IPS-NIHi11 (cell line): ENCODE measurements at regions not wholly inside any gene's neighbourhood (a gene's known extent, or its start where the extent isn't known, plus 50 kb on each side); places are given as distances from the start of the nearest gene placed in this dataset.
"Not testable (repeated sequence)": the region's sequence is repeated elsewhere in the genome, so short reads cannot be mapped to it uniquely, and the experiment has no call there.

Source experiments
- DNase-seq: peaks from one replicate; pipeline ENCODE4 v3.0.0; 2012; ENCODE audit warnings: mixed read lengths, low spot score

DNA sequence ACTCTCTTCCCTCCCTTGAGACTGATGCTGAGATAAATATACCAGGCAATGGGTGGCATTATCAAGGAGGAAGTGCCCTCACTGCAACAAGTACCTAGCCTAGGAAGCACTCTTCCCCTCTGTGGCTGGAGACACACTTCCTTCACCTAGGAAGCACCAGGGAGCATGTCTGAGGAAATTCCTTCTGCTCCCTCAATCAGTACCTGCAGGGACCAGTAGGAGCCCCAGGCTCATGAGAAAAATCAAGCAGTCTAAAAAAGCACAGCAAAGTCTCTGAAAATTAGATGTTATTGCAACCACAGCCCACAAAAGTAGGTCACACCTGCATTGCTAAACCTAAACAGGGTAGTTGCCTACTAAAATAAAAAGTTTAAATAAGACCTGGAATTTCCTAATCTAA lies 78.2 kb upstream of the TRPM1 start:
- DNase-seq = no peak

- DNase-seq = no peak
These were observed 91.8 kb upstream of the TRPM1 start for GRCh38 chr15:31193291-31193690.

- no peak for DNase-seq
These were observed 94.3 kb upstream of the TRPM1 start for GRCh38 chr15:31195871-31196270.

- DNase-seq = peak; percentile 79
These were observed 96.2 kb upstream of the TRPM1 start for GRCh38 chr15:31197497-31198414.

DNA sequence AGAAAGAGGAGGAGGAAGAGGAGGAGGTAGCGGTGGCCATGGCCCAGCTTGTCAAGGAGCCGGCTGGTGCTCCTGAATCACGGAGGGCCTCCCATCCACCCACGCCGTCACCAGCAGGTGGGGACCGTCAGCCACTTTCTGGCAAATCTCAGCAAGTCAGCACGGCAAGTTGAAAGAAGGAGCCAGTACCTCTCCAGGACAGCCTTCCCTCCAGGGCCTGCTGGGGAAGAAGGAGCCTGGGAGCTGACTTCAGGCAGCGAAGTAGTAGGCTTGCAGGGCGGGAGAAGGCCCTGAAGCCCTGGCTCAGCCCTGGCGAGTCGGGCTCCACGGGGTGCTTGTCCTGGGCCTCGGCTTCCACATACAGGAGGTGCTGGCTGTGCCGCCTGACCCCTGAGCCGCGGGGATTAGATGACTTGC lies 99.2 kb upstream of the TRPM1 start:
- peak; percentile 78 for DNase-seq

GRCh38 chr15:31202953-31203352 lies 101.4 kb upstream of the TRPM1 start:
- DNase-seq = no peak

DNA sequence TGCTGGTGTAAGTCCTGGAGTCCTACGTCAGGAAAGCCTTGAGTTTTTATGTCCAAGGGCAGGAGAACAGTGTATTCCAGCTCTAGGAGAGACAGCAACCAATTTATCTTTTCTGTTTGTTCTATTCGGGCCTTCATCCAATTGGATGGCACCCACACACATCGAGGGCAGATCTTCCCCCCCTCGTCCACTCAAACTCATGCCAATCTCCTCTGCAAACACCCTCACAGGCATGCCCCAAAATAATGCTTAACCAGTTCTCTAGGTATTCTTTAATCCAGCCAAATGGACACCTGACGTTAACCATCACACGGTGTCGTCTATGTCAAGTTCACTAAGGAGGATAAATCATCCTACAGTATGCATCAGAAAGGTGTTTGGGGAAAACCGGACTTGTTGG lies 102.5 kb upstream of the TRPM1 start:
- no peak for DNase-seq

GRCh38 chr15:31206386-31207181 lies 105.1 kb upstream of the TRPM1 start:
- peak; percentile 46 for DNase-seq

GRCh38 chr15:31207246-31207645 lies 105.7 kb upstream of the TRPM1 start:
- no peak for DNase-seq

DNA sequence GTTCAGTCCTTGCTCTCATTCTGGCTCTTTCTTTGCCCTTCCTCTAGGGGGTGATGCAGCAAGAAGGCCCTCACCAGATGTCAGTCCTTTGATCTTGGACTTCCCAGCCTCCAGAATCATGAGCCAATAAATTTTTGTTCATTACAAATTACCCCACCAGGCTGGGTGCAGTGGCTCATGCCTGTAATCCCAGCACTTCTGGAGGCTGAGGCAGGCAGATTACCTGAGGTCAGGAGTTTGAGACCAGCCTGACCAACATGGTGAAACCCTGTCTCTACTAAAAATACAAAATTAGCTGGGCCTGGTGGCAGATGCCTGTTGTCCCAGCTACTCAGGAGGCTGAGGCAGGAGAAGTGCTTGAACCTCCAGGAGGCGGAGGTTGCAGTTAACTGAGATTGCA lies 106.3 kb upstream of the TRPM1 start:
- not testable (repeated sequence) for DNase-seq

GRCh38 chr15:31208817-31209216 lies 107.3 kb upstream of the TRPM1 start:
- no peak for DNase-seq

DNA sequence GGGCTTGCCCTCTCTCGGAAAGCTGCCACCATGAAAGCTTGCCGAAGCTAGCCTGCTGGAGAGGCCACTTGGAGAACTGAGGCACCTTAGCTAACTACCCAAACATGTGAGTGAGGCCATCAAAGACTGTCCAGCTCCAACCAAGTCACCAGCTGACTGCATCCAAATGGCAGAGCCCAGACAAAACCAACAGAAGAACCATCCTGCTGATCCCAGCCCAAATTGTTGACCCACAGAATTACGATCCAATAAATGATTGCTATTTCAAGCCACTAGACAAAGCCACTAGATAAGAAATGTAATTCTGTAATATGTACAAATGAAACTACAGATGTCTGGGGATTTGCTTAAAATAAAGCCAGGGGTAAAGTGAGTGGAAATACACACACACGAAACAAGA lies 109.8 kb upstream of the TRPM1 start:
- DNase-seq = no peak

- DNase-seq = no peak
These were observed 111.0 kb upstream of the TRPM1 start for GRCh38 chr15:31212326-31213080.

DNA sequence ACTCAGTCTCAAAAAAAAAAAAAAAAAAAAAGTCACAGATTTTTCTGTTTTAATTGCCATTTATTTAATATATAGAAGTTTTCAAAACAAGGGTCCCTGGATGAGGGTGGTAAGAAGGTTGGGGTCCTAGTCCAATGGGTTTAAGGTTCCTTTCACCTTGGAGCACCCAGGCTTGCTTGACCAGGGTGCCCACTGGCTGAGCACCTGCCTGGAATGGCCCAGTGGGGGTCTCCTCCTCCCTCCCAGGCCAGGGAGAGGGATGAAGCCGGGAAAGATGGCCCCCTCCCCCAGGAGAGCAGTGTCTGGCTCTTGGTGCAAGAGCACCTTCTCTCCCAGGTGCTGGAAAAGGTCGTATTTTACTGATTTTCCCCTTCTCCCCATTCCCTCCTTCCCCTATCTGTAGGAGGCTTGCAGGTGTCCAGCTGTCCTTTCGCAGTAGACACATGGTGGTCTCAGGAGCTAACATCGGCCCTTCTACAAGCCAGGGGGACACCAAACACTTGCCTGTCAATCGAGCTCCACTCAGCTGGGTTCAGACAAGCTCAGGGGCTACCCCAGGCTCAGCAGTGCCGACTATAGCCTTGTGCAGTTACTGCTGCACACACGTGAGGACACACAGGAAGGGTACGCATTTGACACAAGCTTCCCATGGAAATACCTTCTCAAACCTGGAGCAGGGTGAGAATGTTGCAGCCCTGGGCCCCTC lies 112.3 kb upstream of the KLF13 start:
- DNase-seq = no peak

GRCh38 chr15:31214864-31215489 lies 111.7 kb upstream of the KLF13 start:
- DNase-seq = no peak

DNA sequence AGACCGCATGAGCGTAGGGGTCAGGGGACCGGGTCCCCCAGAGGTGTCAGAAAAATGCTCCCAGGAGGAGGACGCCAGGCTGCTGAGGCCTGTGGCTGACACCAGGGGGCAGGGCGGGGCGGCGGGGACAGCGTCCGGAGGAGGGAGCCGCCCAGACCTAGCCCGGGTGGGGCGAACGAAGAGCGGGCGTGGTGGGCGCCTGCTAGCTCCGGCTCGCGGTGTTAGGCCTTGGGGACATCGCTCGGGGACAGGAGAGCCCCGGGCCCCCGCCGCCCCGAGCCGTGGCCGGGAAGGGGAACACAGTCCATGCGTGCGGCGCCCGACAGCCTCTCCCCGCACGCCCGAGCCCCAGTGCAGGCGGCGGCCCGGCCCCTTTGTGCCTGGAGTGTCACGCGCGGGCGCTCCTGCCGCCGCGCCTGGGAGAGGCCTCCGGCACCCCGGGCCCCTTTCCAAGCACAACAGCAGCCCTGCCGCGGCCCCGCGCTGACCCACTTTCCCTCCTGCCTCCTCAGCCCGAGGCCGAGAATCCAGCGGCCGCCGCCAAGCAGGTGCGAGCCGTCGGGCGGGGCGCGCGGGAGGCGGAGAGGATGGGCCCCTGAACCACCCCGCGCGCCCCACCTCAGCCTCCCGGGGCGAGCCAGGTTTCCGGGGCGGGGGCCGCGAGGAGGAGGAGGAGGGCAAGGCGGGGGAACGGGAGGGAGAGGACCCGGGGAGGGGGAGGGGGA lies 111.0 kb upstream of the KLF13 start:
- peak; percentile 92 for DNase-seq

GRCh38 chr15:31216215-31216911 lies 110.3 kb upstream of the KLF13 start:
- peak; percentile 82 for DNase-seq

DNA sequence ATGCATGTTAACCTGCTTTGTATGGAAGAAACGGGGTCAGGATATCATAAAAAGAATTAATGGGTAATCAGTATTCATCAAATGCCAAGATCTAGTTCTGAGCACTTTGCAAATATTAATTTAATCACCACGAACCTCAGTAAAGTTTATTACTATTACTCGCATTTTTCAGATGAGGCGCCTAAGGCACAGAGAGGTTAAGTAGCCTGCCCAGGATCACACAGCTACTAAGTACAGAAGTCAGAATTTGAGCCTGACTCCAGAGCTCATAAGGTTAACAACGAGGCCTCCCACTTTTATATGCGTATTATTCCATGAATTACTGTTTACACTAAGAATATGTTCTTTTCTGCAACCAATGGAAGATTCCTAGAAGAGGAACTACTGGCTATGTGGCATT lies 109.6 kb upstream of the KLF13 start:
- no peak for DNase-seq

DNA sequence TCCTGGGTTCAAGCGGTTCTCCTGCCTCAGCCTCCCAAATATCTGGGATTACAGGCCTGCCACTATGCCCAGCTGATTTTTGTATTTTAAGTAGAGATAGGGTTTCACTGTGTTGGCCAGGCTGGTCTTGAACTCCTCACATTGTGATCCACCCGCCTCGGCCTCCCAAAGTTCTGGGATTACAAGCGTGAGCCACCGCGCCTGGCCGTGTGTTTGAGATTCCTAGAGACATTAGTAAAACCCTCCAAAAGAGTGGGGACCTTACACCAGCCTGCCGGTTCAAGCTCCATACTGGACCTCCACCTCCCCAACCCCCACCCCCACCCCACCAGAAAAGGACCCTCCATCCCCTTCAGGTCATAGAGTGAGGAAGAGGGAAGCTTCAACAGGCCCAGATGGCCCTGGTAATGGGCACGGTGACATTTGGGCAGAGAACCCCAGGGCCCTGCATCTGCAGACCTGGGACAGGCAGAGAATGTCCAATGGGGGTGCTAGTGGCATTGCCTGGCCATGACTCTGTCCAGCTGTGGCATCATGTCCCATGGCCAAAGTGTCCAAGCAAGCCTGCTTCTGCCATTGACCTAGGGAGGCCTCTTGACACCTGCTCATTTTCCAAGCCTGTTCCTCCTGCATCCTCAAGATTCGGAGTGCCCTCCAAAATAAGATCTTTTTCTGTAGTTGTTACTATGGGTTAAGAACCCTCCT lies 108.9 kb upstream of the KLF13 start:
- DNase-seq = no peak
